Stimulated activated CD8-positive, alpha-beta memory T cell treated with anti-CD3 and anti-CD28 coated beads, Interleukin-12 subunit alpha, Interleukin-12 subunit beta, amount 100 ng/mL, for 4 hours (primary cell): ENCODE measurements at regions not wholly inside any gene's neighbourhood (a gene's known extent, or its start where the extent isn't known, plus 50 kb on each side); places are given as distances from the start of the nearest gene placed in this dataset.

Experiments
- DNase-seq: peaks from one replicate; pipeline ENCODE4 v3.0.0-alpha.2; 2020; ENCODE audit warnings: low read depth

DNA sequence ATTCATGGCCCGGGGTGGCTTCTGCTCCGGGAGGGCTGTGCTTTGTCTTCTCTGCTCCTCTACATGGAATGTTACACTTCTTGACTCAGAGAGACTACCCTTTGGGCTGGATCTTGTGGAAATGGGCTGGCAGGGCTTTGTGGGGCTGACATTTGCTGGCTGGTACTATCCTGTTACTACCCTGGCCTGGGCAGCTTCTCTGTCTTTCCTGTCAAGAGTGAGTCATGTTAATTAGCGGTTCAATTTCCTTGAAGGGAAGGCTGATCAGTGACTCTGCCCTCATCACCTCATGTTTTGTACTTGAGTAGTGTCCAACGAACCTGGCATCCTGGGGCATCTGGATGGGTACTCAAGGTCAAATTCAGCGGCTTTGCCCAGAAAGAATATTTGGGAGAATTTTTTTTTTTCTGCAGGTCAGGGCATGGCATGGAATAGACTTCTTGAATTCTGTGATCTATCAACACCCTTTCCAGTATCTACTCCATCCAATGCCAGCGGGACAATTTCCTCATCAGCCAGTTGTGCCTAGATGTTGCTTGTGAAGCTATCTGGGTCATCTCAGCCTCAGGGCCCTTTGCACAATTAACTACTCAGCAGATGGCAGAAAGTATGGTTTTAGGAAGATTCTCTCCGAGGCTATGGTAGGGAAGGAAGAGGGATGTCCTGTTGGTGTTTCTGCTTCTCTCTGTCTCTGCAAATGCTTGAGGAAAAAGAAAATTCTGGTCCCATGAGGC, 140.5 kb upstream of the PLET1 start:
- no peak for DNase-seq

DNA sequence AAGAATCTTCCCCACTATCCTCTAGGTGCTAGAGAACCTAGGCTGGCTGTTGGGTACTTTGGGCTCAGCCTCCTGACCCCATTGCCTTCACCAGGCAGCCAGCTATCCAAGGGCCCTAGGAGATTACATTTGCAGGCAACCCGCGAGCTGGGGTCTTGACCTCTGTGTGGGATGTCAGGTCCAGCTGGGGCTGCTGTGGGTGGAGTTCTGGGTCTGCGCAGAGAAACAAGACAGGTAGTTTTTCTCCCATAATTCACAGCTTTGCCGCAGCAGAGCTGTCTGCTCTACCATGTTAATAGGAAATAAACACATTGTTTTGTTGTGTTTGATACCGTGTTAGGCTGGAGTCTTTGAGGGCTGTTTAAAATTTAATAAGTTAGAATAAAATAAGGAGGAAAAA, 142.8 kb upstream of the PLET1 start:
- DNase-seq = no peak

DNA sequence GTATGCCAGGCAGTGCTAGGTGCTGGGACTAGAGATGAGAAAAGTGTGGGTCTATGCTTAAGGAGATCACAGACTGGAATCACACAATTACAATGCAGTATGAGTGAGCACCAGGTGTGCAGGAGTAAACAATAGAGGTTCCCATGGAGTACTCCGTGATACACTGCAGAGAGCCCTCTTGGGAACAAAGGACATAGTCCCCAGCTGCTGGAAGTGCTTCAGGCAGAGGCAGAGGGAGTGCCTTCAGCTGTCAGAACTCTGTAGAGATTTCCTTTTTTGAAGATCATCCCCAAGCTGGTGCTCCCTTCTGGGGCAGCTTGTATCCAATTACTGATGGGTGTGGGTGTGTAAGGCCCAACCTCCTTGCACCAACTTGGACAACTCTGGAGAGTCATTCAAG, 143.5 kb upstream of the PLET1 start:
- DNase-seq = no peak

DNA sequence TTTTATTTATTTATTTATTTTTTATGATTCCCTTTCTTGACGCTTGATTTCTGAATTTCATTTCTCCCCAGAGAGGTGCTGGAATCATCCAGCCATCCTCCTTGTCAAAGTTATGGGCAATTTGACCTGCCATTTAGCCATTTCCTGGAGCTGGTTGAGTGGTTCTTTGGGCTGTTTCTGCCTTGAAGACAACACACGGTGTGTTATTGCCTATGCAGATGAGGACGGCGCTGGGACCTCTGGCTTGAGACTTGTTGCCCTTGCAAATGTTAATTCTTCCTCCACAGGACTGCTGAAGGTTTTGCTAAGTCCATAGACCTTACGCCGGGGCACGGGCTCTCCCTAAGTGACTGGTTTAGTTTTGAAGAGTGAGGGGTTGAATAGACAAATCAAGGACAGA, 147.9 kb upstream of the PLET1 start:
- DNase-seq = no peak

DNA sequence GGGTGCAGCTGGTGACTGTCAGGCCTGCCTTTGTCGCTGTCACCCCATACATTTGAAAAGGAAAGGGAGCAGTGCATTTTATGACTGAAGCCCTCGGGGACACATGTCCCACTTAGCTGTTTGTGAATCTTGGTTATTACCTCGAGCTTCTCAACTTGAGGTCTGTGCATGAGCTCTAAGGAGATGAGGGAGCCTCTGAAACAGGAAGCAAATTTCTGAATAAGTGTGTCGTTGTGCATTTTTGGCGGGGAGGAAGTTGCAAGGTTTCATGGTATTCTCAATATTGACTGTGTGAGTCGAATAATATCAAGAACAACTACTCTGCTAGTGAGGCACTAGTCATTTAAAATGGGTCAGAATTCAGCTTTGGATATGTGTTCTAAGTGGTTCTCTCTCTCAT, 149.7 kb upstream of the PLET1 start:
- DNase-seq = no peak

DNA sequence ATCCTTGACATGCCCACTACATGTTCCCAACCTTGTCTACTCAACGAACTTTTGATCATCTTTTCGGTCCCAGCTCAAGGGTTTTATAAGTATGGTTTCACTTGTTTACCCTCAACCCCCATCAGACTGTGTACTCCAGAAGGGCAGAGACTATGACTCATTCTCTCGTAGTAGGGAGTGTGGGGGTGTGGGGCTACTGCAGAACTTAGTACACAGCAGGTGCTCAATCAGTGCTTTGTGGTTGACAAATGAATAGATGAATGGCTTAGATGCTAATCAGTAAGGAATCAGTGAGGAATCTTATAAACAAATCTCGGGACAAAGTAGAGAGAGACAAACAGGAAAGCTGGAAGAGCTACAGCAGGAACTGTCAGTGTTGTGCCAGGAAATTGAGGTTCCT, 151.7 kb upstream of the PLET1 start:
- no peak for DNase-seq

DNA sequence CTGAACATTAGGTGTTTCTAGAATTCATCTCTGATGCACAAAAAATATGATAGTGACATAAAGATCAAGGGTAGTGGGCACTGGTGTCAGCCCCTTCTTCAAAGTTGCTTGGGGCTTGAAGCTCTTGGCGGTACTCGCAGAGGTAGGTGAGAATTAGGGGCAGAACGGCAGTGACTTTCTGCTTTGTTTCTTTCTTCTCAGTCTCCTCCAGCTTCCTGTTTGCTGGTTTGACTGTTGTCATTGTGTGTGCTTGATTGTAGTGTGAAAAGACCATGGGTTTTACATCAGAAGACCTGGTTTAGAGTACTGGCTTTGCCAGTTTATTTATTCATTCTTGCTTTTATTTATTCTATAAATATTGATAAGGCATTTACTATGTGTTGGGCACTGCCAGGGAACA, 156.7 kb upstream of the PLET1 start:
- no peak for DNase-seq

DNA sequence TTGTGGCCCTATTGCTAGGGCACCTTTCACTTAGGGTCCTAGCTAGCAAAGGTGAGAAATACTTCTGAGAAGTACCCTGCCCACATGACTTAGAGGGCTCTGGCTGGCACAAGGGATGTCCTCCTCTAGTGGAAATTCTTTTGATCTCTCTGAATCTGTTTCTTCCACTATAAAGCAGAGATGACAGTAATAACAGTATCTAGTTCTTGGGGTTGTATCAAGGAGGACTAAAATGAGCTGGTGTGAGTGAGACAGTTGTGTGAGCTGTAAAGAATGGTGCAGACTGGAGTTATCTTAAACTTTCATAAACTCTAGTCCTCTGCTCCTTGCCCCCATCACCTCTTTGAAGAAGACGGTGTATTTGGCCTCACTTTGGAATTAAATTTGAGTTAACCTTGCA, 157.8 kb upstream of the PLET1 start:
- no peak for DNase-seq

DNA sequence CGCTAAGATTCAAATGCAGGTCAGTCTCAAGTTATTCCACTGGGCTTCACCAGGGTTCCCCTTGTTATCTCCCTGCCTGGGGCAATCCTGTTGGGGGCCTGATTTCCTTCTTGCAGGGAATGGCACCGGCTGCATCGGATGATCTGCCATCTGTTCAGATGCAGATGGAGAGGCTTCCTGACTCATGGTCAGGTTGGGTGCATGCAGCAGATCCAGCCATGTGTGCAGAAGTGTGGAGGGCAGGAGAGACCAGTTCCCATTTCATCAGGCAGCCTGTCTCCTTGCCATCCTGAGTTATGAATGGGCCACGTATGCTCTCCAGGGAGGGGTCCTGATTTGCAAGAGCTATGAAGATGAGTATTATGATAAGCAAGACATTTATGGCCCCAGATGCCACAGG, 161.2 kb upstream of the PLET1 start:
- DNase-seq = no peak

DNA sequence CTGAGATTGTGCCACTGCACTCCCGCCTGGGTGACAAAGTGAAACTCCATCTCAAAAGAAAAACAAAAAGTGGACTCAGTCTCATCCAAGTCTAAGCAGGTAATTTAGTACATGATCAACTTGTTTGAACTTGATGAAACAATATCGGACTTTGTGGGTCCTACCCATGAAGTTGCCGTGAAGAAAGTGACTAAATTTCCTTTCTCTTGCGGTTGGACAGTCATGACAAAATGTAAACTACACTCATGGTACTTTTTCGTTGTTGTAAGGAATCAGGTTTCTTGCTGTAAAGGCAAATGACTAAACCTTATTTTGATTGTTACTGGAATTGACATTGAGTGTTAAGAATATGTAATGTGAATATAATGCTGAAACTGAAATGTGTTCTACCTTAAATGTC, 164.5 kb upstream of the PLET1 start:
- DNase-seq = no peak

DNA sequence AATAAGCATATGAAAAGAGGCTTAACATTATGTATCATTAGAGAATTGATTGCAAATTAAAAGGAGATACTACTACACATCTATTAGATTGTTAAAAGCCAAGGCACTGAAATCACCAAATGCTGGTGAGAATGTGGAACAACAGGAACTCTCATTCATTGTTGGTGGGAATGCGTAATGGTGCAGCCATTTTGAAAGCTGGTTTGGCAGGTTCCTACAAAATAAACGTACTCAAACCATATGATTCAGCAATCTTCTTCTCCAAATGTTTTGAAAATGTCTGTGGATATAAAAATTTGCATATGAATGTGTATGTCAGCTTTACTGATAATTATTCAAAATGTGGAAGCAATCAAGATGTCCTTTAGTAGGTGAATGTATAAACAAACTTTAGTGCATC, 176.4 kb upstream of the PLET1 start:
- DNase-seq = no peak

DNA sequence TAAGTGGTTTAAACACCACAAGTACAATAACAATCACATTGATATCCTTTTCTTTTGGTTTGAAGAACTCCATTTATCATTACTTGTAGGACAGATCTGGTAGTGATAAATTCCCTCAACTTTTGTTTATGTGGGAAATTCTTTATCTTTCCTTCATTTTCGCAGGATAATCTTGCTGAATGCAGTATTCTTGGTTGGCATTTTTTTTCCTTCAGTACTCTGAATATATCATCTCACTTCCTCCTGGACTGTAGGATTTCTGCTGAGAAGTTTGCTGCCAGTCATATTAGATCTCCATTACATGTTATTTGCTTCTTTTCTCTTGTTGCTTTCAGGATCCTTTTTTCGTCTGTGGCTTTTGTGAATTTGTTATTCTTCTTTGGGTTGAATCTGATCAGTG, 179.0 kb upstream of the PLET1 start:
- DNase-seq = no peak

DNA sequence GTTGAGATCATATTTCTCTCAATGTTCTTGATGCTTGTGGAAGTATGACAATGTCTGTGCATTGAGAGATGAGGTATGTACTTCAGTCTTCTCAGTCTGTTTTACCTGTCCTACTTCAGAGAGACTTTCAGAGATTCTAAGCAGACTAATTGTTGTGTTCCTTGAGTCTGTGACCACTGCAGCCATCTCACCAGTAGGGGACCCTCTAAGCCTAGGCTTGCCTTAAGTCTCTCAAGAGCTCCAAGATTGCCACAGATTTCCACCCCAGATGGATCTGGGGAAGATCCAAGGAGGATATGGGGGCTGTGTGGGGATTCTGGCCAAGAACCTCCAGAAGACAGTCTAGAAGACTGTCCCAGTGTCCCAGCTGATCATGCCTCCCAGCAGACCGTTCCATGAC, 179.9 kb upstream of the PLET1 start:
- DNase-seq = no peak

DNA sequence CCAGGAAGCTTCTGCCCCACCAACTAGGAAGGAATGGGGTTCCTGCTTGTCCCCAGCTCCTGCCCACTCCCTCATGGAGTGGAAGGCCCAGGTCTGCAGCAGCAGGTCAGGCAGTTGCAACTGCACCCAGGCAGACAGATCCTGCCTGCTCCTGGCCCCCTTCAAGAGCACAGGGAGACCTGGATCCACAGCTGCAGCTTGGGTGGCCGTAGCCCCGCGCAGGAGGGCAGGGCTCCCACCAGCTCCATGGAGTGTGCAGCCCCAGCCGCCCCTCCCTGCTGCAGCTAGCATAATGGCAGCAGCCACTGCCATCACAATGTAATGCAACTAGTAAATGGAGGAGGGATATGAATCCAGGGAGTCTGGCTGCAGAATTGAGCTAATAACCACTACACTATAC, 187.5 kb upstream of the PLET1 start:
- DNase-seq = no peak

DNA sequence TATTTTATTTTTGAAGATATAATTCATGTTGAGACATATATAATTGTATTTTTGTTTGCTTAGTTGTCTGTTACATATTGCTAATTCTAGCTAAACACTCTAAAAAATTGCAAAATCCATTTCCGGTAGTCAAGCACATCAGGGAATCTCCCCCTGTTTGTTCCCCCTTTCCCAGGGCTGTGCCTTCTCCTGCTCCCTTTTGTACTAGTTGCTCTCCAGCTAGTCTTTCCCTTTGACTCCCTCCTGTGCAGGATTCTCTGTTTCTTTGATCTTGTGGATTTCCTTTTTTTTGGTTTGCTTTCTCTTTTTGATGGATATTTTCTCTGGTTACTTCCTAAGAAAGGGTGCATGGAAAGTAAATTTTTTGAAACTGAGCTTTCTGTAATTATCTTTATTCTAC, 188.1 kb upstream of the PLET1 start:
- DNase-seq = no peak

DNA sequence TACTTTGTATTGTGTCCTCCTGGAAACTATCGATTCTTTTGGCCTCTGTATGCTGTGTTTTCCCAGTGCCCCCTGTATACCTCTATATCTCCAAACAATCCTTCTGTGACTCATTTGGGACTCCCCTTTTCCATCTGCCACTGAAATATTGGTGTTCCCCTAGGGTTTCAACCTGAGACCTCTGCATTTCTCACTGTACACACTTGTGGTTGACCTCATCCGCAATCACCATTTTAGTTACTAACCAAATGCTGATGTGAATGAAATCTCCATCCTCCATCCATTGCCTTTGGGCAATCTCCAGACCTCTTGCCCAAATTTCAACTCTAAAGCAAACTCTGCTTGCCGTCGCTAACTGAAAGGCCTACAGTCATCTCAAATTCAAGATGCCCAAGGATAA, 190.6 kb upstream of the PLET1 start:
- DNase-seq = no peak

DNA sequence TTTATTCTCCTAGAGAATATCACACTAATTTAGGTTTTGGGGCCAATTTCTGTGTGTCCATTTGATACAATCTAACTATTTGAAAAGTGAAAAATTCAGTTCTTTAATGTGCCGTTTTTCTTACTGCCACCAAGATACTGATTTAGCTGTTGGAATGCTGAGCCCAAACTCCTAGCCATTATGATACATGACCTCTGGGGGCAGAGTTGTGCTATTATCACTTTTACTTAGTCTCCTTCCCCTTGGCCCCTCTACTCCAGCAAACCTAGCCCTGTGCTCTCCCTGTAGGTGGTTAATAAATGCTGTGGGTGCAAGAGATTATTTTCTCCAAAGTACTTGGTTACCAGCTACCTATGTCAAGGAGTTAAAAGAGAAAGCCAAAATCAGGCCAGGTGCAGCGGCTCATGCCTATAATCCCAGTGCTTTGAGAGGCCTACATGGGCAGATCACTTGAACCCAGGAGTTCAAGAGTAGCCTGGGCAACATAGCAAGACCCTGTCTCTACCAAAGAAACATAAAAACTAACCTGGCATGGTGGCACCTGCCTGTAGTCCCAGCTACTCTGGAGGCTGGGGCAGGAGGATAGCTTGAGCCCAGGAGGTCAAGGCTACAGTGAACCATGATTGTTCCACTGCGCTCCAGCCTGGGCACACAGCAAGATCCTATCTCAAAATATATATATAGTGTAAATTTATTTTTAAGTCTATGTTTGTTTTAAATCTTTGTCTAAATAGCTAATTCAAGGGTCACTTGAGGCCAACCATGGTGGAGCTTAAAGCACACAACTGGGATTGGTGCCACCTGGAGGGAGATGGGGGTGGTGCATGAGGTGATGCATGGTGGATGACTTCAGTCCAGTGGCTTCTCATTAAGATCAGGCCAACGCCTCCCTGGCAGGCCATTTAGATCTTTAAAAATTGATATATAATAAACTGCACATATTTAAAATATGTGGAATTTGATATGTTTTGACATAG, 193.2 kb upstream of the PLET1 start:
- no peak for DNase-seq

DNA sequence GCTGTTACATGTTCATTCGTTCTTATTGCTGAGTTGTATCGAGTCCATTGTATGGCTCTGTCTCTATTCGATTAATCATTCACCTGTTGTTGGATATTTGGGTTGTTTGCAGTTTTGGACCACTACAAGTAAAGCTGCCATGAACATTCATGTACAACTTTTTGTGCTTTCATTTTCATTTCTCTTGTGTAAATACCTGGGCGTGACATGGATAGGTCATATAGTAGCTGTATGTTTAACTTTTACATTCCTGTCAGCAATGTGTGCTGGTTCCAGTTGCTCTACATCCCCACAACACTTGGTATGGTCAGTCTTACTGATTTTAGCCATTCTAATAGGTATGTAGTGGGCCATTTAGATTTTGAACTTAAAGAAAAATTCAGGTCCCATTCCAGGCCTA, 194.2 kb upstream of the PLET1 start:
- no peak for DNase-seq

DNA sequence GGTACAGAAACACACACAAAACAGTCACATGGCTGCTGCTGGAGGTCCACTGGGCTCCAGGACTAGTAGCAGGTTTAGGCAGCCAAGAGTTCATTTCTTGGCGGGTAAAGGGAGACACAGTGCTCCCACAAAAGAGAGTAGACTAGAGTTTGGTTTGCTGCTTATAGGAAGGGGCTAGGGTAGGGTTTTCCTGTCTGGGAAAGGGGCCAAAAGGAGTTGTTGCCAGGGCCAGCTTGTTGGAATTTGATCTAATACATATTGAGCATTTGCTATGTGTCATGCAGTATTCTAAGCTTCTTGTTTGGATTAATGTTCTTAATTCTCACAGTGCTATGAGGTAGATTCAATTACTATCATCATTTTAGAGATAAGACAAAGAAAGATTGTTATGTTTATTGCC, 195.1 kb upstream of the PLET1 start:
- no peak for DNase-seq

DNA sequence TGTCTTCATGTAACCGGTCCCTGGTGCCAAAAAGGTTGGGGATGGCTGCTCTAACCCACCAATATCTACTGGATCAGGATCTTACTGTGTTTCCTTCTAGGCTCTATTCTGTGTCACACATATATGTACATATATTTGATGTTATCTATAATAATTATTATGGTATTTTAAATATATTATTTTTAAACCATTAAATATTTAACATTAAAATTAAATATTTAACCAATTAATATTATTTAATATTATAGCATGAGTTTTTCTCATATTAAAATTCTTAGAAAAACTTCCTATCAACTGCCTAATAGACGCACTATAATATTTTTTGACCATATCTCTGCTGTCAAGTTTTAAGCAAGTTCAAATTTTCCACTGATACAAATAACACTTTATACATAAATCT, 196.9 kb upstream of the PLET1 start:
- DNase-seq = no peak

DNA sequence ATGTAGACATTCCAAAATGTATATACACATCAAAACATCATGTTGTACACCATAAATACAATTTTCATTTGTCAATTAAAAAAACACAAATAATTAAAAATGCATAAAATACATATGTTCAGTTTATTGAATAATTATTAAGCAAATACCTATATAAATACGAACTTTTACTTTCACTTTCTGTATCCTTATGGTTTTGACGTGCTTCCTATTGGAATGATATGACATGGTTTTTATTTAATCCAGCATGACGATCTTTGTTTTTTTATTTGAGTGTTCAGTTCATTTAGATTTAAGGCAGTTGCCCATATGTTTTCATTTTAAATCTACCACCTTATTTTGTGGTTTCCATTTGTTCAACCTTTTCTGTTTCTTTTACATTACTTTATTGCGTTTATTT, 198.3 kb upstream of the PLET1 start:
- no peak for DNase-seq

DNA sequence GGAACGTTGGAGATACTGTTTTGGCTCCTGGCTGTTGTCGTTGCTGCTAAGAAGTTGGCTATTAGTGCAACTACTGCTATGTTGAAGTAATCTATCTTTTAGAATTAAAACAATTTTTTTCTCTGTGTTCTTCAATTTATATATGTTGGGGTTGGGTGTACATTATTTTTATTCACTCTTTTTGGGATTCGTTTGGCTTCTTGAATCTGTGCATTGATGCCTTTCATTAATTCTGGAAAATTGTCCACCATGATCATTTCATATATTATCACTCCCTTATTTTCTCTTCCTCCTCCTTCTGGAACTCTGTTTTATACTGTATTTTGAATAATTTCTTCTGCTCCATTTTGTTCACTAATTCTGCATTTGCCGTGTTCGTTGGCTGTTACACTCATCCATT, 199.5 kb upstream of the PLET1 start:
- no peak for DNase-seq

DNA sequence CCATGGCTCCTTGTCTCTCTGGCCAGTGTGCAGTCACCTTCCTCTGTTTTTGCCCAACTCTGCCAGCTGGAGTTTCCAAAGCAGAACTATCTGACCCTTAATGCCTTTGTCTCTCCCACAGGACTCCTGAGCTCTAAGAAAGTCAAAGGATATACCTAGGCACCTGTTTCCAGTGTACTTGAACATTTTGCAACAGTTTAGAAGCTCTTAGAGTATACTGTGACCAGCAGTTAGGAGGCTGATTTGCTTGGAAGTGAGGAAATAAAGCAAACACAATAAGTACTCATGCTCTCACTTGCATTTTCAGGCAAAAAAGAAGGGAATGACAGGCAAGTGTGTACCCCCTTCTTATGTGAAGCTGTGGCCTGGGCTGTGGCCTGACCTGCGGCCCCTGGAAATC, 204.3 kb upstream of the PLET1 start:
- DNase-seq = no peak
